Pancreas (tissue), 10 donors: ENCODE measurements at regions not wholly inside any gene's neighbourhood (a gene's known extent, or its start where the extent isn't known, plus 50 kb on each side); places are given as distances from the start of the nearest gene placed in this dataset.

Source experiments
- ATAC-seq, 4 donors: fragments of 200-7000 bp; cut with Tn5 transposase; one replicate each; pipeline versions ENCODE4 v1.8.0 to v1.9.1; 2020; ENCODE audit warnings: mild to moderate bottlenecking in 4 of 4, moderate library complexity in 4 of 4
- DNase-seq, 6 donors: peaks; one replicate each; pipeline ENCODE4 v3.0.0-alpha.2; 2020
- FAIRE-seq: peaks from 2 replicates; lab custom pipeline; 2012; peaks lifted over from hg19 to GRCh38; lab: Jason Lieb, UNC
- H3K27ac ChIP-seq, 4 donors: fragments of 200-600 bp; sonication (generic); 1 replicate in 3 of 4; 2 replicates in 1 of 4; pipeline versions ENCODE4 v1.5.0 to v1.8.0; 2020
- H3K27me3 ChIP-seq, 4 donors: fragments of 200-600 bp; one replicate each; pipeline ENCODE4 v1.8.0; 2021
- H3K36me3 ChIP-seq, 3 donors: fragments of 200-600 bp; sonication (generic) in 1 of 3; one replicate each; pipeline versions ENCODE4 v1.5.0 to v1.8.0; 2020 to 2021
- H3K4me1 ChIP-seq, 3 donors: fragments of 200-600 bp; one replicate each; pipeline ENCODE4 v1.8.0; 2021
- H3K4me3 ChIP-seq, 4 donors: fragments of 200-600 bp; sonication (generic) in 2 of 4; one replicate each; pipeline versions ENCODE4 v1.5.0 to v1.8.0; 2020 to 2021
- H3K9me3 ChIP-seq, 4 donors: fragments of 200-600 bp; one replicate each; pipeline ENCODE4 v1.8.0; 2021
- CTCF ChIP-seq, 4 donors: fragments of 200-600 bp; sonication (generic) in 3 of 4; IDR thresholded peaks; one replicate each; pipeline versions ENCODE4 v1.5.0 to v1.8.0; 2021; ENCODE audit warnings: antibody characterized with exemption in 4 of 4
- WGBS, 2 donors: extraction: QIAGEN DNeasy Blood & Tissue Kit; methylation state at CpG; one replicate each; pipeline ENCODE4 v1.1.7; 2013; 5-methylcytosine and 5-hydroxymethylcytosine counted together
- intact Hi-C, 3 donors: fragments of 100-400 bp; cut with DNase I; formaldehyde crosslinking; loops; one replicate each; pipeline versions ENCODE4 v1.11.1 to v1.14.2; 2022
- donor health status: healthy with polysubstance abuse.
- donor health status: DM: no; HTN: no; CAD: no; lungs with moderate emphysema.
- donor health status: DM: no; HTN: no; CAD: no.
- donor health status: control.
- donor health status: control.
- donor health status: Bipolar disorder and iron deficiency.
- donor health status: DM: yes; HTN: yes; CAD: no.
- donor health status: DM: no; HTN: no; CAD: no.
- donor health status: DM: no; HTN: no; CAD: no.
- donor health status: DM: yes; HTN: yes; CAD: no.

GRCh38 chrX:67288156-67288555 is 255.7 kb upstream of the AR start:
- TF ChIP-seq CTCF (IDR thresholded peaks at IDR 0.05) = no peak
- Histone ChIP-seq H3K4me1 (no peaks in the 10 kb centered on the region), H3K4me3 (no peak overlapping the region), H3K27me3 (peaks cover 0 to 6% (median 0%) of the 10 kb centered on the region in 4 donors), H3K36me3 (no peaks in the 10 kb centered on the region), H3K9me3 (no peaks in the 10 kb centered on the region), H3K27ac (no peak overlapping the region)
- no peak for ATAC-seq
- intact Hi-C loops = no loop called here
- FAIRE-seq = no peak
- DNase-seq = no peak

GRCh38 chrX:67289055-67289499 is 254.7 kb upstream of the AR start:
- 38 to 43% methylated on average over 3 of the region's 3 CpGs for WGBS, 2 donors
- FAIRE-seq (no peak), ATAC-seq (no peak), DNase-seq (no peak)
- Histone ChIP-seq H3K9me3 (no peaks in the 10 kb centered on the region), H3K27ac (no peak overlapping the region), H3K36me3 (no peaks in the 10 kb centered on the region), H3K4me1 (no peaks in the 10 kb centered on the region), H3K27me3 (peaks cover 0 to 3% (median 0%) of the 10 kb centered on the region in 4 donors), H3K4me3 (no peak overlapping the region)
- no peak for TF ChIP-seq CTCF (IDR thresholded peaks at IDR 0.05)
- intact Hi-C loops = no loop called here

GRCh38 chrX:67290489-67291220 is 253.2 kb upstream of the AR start:
- peaks cover 0 to 3% (median 0%) of the 10 kb centered on the region in 4 donors for H3K27me3 ChIP-seq
- FAIRE-seq = no peak
- no peak for DNase-seq
- no peaks in the 10 kb centered on the region for H3K4me1 ChIP-seq
- intact Hi-C loops = no loop called here
- no peaks in the 10 kb centered on the region for H3K9me3 ChIP-seq
- H3K27ac ChIP-seq = no peak overlapping the region
- 15 to 20% methylated on average over 4 of the region's 4 CpGs for WGBS, 2 donors
- no peak for ATAC-seq
- no peak overlapping the region for H3K4me3 ChIP-seq
- no peaks in the 10 kb centered on the region for H3K36me3 ChIP-seq
- no peak for TF ChIP-seq CTCF (IDR thresholded peaks at IDR 0.05)

- no peaks in the 10 kb centered on the region for H3K36me3 ChIP-seq
- no peaks in the 10 kb centered on the region for H3K4me1 ChIP-seq
- peaks cover 0 to 17% (median 3%) of the 10 kb centered on the region in 4 donors for H3K27me3 ChIP-seq
- H3K4me3 ChIP-seq = no peak overlapping the region
- DNase-seq (no peak), ATAC-seq (no peak), FAIRE-seq (no peak)
- no peak for TF ChIP-seq CTCF (IDR thresholded peaks at IDR 0.05)
- WGBS, 2 donors = 69 to 84% methylated on average over 1 of the region's 1 CpG
- intact Hi-C loops = no loop called here
- no peaks in the 10 kb centered on the region for H3K9me3 ChIP-seq
- no peak overlapping the region for H3K27ac ChIP-seq
These were observed 247.9 kb upstream of the AR start for GRCh38 chrX:67295924-67296323.

GRCh38 chrX:67296395-67296794 is 247.4 kb upstream of the AR start:
- no peaks in the 10 kb centered on the region for H3K9me3 ChIP-seq
- intact Hi-C loops = no loop called here
- WGBS, 2 donors = 4 to 24% methylated on average over 1 of the region's 1 CpG

More at GRCh38 chrX:67296395-67296794, 247.4 kb upstream of the AR start:
- ATAC-seq (no peak), FAIRE-seq (no peak), DNase-seq (no peak)
- peaks cover 0 to 17% (median 3%) of the 10 kb centered on the region in 4 donors for H3K27me3 ChIP-seq
- no peak overlapping the region for H3K27ac ChIP-seq
- H3K4me1 ChIP-seq = no peaks in the 10 kb centered on the region
- TF ChIP-seq CTCF (IDR thresholded peaks at IDR 0.05) = no peak
- H3K36me3 ChIP-seq = no peaks in the 10 kb centered on the region
- H3K4me3 ChIP-seq = no peak overlapping the region
